ENCODE measurements at regions not wholly inside any gene's neighbourhood (a gene's known extent, or its start where the extent isn't known, plus 50 kb on each side); places are given as distances from the start of the nearest gene placed in this dataset.

GRCh38 chr2:777051-777450 is 99.8 kb upstream of the TMEM18 start:
- TF ChIP-seq POLR2A (IDR thresholded peaks at IDR 0.05) (no peak), CTCF (IDR thresholded peaks at IDR 0.05) (no peak), EP300 (IDR thresholded peaks at IDR 0.05; ENCODE audit: low read depth) (no peak), POLR2AphosphoS5 (IDR thresholded peaks at IDR 0.05) (no peak)
- 87% methylated on average over 15 of the region's 15 CpGs; no CpG with 5 or more reads in 1 of the 2 donors for WGBS, 2 donors (ENCODE audit: low coverage in 1 of 2)

DNA sequence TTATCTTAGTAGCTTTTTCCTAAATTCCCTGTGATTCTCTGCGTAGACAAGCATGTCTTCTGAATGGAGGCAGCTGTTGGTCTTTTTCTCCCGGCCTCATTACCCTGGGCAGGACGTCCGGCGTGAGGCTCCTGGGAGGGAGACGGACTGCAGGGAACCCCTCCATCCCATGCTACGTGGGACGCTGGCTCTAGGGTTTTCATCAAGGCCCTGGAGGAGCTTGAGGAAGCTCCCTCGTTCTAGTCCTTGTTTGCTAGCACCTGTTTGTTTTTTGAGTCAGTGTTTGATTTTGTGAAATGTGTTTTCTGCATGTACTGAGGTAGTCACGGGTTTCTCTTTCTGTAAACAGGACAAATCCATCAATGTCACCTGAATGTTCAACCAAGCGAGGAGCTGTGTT is 99.3 kb upstream of the TMEM18 start:
- intact Hi-C loops (cut with DNase I; ENCODE audit: low total_unique reads) = no loop called here
- TF ChIP-seq CTCF (IDR thresholded peaks at IDR 0.05) (no peak), POLR2AphosphoS5 (IDR thresholded peaks at IDR 0.05) (no peak), POLR2A (IDR thresholded peaks at IDR 0.05) (no peak), EP300 (IDR thresholded peaks at IDR 0.05; ENCODE audit: low read depth) (no peak)
- DNase-seq = no peak
- no peaks in the 10 kb centered on the region for H3K9me3 ChIP-seq
- no peaks in the 10 kb centered on the region for H3K4me1 ChIP-seq
- no peak overlapping the region for H3K4me3 ChIP-seq
- no peak overlapping the region for H3K27ac ChIP-seq
- H3K36me3 ChIP-seq = no peaks in the 10 kb centered on the region
- in situ Hi-C loops (cut with MboI; ENCODE audit: low pct_ligation_motif_present in 1 of 4, low pct_unique_long_range_greater_than_20kb in 1 of 4, low sequenced_read_pairs in 3 of 4) = no loop called here
- WGBS, 2 donors (ENCODE audit: low coverage in 1 of 2) = 60 to 65% methylated on average over 9 to 11 of the region's 11 CpGs
- no peaks in the 10 kb centered on the region for H3K27me3 ChIP-seq

More at GRCh38 chr2:777051-777450, 99.8 kb upstream of the TMEM18 start:
- Histone ChIP-seq H3K9me3 (no peaks in the 10 kb centered on the region), H3K36me3 (no peaks in the 10 kb centered on the region), H3K4me1 (no peaks in the 10 kb centered on the region), H3K4me3 (no peak overlapping the region), H3K27me3 (no peaks in the 10 kb centered on the region), H3K27ac (no peak overlapping the region)
- in situ Hi-C loops (cut with MboI; ENCODE audit: low pct_ligation_motif_present in 1 of 4, low pct_unique_long_range_greater_than_20kb in 1 of 4, low sequenced_read_pairs in 3 of 4) = no loop called here
- no peak for DNase-seq
- intact Hi-C loops (cut with DNase I; ENCODE audit: low total_unique reads) = no loop called here

- H3K36me3 ChIP-seq = no peaks in the 10 kb centered on the region
- WGBS, 2 donors (ENCODE audit: low coverage in 1 of 2) = 54 to 67% methylated on average over 6 of the region's 6 CpGs
- H3K4me3 ChIP-seq = no peak overlapping the region
- DNase-seq = no peak
- in situ Hi-C loops (cut with MboI; ENCODE audit: low pct_ligation_motif_present in 1 of 4, low pct_unique_long_range_greater_than_20kb in 1 of 4, low sequenced_read_pairs in 3 of 4) = no loop called here
- no peak overlapping the region for H3K27ac ChIP-seq
- intact Hi-C loops (cut with DNase I; ENCODE audit: low total_unique reads) = no loop called here
- TF ChIP-seq EP300 (IDR thresholded peaks at IDR 0.05; ENCODE audit: low read depth) (no peak), POLR2A (IDR thresholded peaks at IDR 0.05) (no peak), CTCF (IDR thresholded peaks at IDR 0.05) (no peak)
- no peaks in the 10 kb centered on the region for H3K9me3 ChIP-seq
- no peaks in the 10 kb centered on the region for H3K27me3 ChIP-seq
- H3K4me1 ChIP-seq = no peaks in the 10 kb centered on the region
Observed at GRCh38 chr2:776038-776437, 98.8 kb upstream of the TMEM18 start.

DNA sequence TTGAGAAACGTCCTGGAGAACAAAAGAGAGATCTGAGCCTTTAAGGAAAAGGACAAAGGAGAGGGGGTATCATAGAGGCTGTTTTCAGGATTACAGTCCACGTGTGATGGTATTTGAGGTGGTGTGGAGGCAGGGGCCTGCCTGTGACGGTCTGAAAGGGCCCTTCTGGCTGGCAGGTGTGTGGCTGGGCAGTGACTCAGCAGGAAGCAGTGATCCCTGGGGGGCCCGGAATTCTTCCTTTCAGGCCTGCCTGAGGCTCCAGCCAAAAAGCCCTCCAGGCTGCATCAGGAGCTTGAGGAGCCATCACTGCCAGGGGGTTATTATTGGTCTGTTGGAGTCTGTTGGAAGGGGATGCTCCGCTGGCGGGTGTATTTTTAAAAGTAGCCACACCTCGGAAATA is 97.2 kb upstream of the TMEM18 start:
- Histone ChIP-seq H3K4me3 (no peak overlapping the region), H3K36me3 (no peaks in the 10 kb centered on the region), H3K4me1 (no peaks in the 10 kb centered on the region), H3K27me3 (no peaks in the 10 kb centered on the region), H3K9me3 (no peaks in the 10 kb centered on the region), H3K27ac (no peak overlapping the region)
- TF ChIP-seq POLR2A (IDR thresholded peaks at IDR 0.05) = no peak
- TF ChIP-seq POLR2AphosphoS5 (IDR thresholded peaks at IDR 0.05) = no peak
- TF ChIP-seq CTCF (IDR thresholded peaks at IDR 0.05) = no peak
- TF ChIP-seq EP300 (IDR thresholded peaks at IDR 0.05; ENCODE audit: low read depth) = no peak
- intact Hi-C loops (cut with DNase I; ENCODE audit: low total_unique reads) = no loop called here
- in situ Hi-C loops (cut with MboI; ENCODE audit: low pct_ligation_motif_present in 1 of 4, low pct_unique_long_range_greater_than_20kb in 1 of 4, low sequenced_read_pairs in 3 of 4) = no loop called here
- DNase-seq = no peak
- 46 to 52% methylated on average over 3 to 7 of the region's 7 CpGs for WGBS, 2 donors (ENCODE audit: low coverage in 1 of 2)
